SU-DHL-6 (cell line): ENCODE measurements at regions not wholly inside any gene's neighbourhood (a gene's known extent, or its start where the extent isn't known, plus 50 kb on each side); places are given as distances from the start of the nearest gene placed in this dataset.

Experiments used
- H2AFZ ChIP-seq: fragments of 200-600 bp; sonication (generic); 2 replicates; pipeline ENCODE4 v1.6.1; 2014; ENCODE audit warnings: low read depth, mild to moderate bottlenecking, moderate library complexity, mixed read lengths, antibody characterized with exemption, low read length; ENCODE audit not compliant: severe bottlenecking
- H3F3A ChIP-seq: fragments of 200-600 bp; shearing (Covaris generic); 2 replicates; pipeline ENCODE4 v1.6.0; 2016; ENCODE audit warnings: antibody characterized with exemption, mild to moderate bottlenecking; ENCODE audit not compliant: insufficient read depth
- H3K27ac ChIP-seq: fragments of 200-600 bp; sonication (generic); 2 replicates; pipeline ENCODE4 v1.5.1; 2016; ENCODE audit warnings: low read depth, mild to moderate bottlenecking, low read length, moderate library complexity, mixed read lengths
- H3K27me3 ChIP-seq: fragments of 200-600 bp; sonication (generic), shearing (Covaris generic); 2 replicates; pipeline ENCODE4 v1.6.0; 2014; ENCODE audit warnings: mild to moderate bottlenecking, low read length
- H3K36me3 ChIP-seq: fragments of 200-600 bp; sonication (generic); 2 replicates; pipeline ENCODE4 v1.6.1; 2014; ENCODE audit warnings: mild to moderate bottlenecking, low read length, mixed read lengths
- H3K4me2 ChIP-seq: fragments of 300-600, 200-600 bp; shearing (Covaris generic), sonication (generic); 2 replicates; pipeline ENCODE4 v1.6.0; 2014; ENCODE audit warnings: low read length, low read depth, mild to moderate bottlenecking; ENCODE audit not compliant: poor library complexity, severe bottlenecking
- H3K4me3 ChIP-seq: fragments of 200-600 bp; sonication (generic); 2 replicates; pipeline ENCODE4 v1.5.1; 2014; ENCODE audit warnings: antibody characterized with exemption, low read length, mild to moderate bottlenecking, mixed read lengths; ENCODE audit not compliant: insufficient read depth, poor library complexity, severe bottlenecking
- H3K79me2 ChIP-seq: fragments of 200-600 bp; sonication (generic); 2 replicates; pipeline ENCODE4 v1.6.1; 2014; ENCODE audit warnings: mild to moderate bottlenecking, low read length, moderate library complexity; ENCODE audit not compliant: insufficient read depth
- H3K9ac ChIP-seq: fragments of 200-600 bp; sonication (generic); 2 replicates; pipeline ENCODE4 v1.7.0; 2014; ENCODE audit warnings: mild to moderate bottlenecking, low read length
- H3K9me2 ChIP-seq: fragments of 200-600 bp; sonication (generic); replicated peaks from 2 replicates; pipeline ENCODE4 v1.6.1; 2014; ENCODE audit warnings: low read length; ENCODE audit not compliant: insufficient read depth
- H3K9me3 ChIP-seq: fragments of 200-600 bp; sonication (generic); 2 replicates; pipeline ENCODE4 v1.6.1; 2014; ENCODE audit warnings: low read length, mixed read lengths; ENCODE audit not compliant: insufficient read depth
- H4K20me1 ChIP-seq: fragments of 200-600 bp; sonication (generic); 2 replicates; pipeline ENCODE4 v1.6.1; 2014; ENCODE audit warnings: low read depth, mild to moderate bottlenecking, antibody characterized with exemption, low read length, moderate library complexity, mixed read lengths
- CTCF ChIP-seq: fragments of 200-600 bp; sonication (generic); IDR thresholded peaks from one replicate; pipeline ENCODE4 v1.5.1; 2017; ENCODE audit warnings: antibody characterized with exemption, mild to moderate bottlenecking, low read length, moderate library complexity; ENCODE audit not compliant: insufficient read depth, poor library complexity, severe bottlenecking
- EZH2phosphoT487 ChIP-seq: fragments of 200-600 bp; sonication (generic), shearing (Covaris generic); conservative IDR thresholded peaks from 2 replicates; pipeline ENCODE4 v1.6.1; 2018; ENCODE audit warnings: mild to moderate bottlenecking, antibody characterized with exemption, low read length, moderate library complexity, mixed read lengths

DNA sequence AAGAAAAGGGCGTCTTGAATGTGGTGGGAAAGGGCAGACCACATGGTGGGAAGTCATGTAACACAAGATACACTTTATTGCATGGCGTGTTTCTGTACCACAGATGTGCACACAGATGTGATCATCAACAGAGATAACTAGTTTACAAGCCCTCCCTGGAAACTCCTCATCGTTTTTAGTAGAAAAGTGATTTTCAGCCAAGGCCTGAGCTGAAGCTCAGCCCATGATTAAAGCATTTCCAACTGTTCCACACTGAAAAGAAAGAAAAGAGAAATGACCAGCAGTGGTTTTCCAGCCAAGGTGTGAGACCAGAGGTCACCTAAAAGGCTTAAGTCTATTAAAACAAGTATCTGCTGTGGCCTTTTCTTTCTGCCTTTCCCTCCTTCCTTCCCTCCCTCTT is 463.9 kb upstream of the JAG1 start:
- no peaks in the 10 kb centered on the region for H3K36me3 ChIP-seq
- TF ChIP-seq CTCF (no peak), EZH2phosphoT487 (no peak)
- H3K27me3 ChIP-seq = no peaks in the 10 kb centered on the region
- H3K79me2 ChIP-seq = no peaks in the 10 kb centered on the region
- H3K9ac ChIP-seq = no peak overlapping the region
- H4K20me1 ChIP-seq = no peaks in the 10 kb centered on the region
- no peaks in the 10 kb centered on the region for H3K9me3 ChIP-seq
- H3K27ac ChIP-seq = no peak overlapping the region
- H3K9me2 ChIP-seq = no peaks in the 10 kb centered on the region
- H3F3A ChIP-seq = no peaks in the 10 kb centered on the region
- no peak overlapping the region for H3K4me2 ChIP-seq
- H3K4me3 ChIP-seq = no peak overlapping the region
- H2AFZ ChIP-seq = no peak overlapping the region

GRCh38 chr20:11140359-11140758 is 466.6 kb upstream of the JAG1 start:
- H4K20me1 ChIP-seq = no peaks in the 10 kb centered on the region
- H3K27ac ChIP-seq = no peak overlapping the region
- no peaks in the 10 kb centered on the region for H3K79me2 ChIP-seq
- H2AFZ ChIP-seq = no peak overlapping the region
- H3F3A ChIP-seq = no peaks in the 10 kb centered on the region
- H3K9me3 ChIP-seq = no peaks in the 10 kb centered on the region
- H3K4me2 ChIP-seq = no peak overlapping the region
- H3K4me3 ChIP-seq = no peak overlapping the region
- TF ChIP-seq EZH2phosphoT487 (no peak), CTCF (no peak)
- no peaks in the 10 kb centered on the region for H3K9me2 ChIP-seq
- H3K36me3 ChIP-seq = no peaks in the 10 kb centered on the region
- H3K9ac ChIP-seq = no peak overlapping the region
- no peaks in the 10 kb centered on the region for H3K27me3 ChIP-seq

DNA sequence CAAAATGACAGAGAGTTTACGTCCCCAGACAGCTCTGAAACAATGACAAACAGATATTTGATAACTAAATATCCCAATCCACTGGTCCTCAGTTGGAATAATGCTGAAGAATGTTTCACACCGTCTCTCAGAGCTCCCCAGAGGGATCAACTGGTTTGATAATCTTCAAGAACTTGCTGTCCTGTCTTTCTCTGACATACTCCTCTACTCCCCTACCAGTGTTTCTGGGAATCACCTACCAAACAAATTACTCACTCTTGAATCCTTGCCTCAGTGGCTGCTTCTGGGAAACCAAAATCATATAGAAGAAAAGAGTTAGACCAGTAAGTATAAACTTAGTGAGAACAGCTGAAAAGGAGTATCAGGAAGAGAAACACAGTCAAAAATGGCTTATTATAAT is 469.7 kb upstream of the JAG1 start:
- Histone ChIP-seq H3K4me2 (no peak overlapping the region), H3K27me3 (no peaks in the 10 kb centered on the region), H4K20me1 (no peaks in the 10 kb centered on the region), H3K9me3 (no peaks in the 10 kb centered on the region), H2AFZ (no peak overlapping the region), H3K27ac (no peak overlapping the region), H3K79me2 (no peaks in the 10 kb centered on the region), H3K36me3 (no peaks in the 10 kb centered on the region), H3K4me3 (no peak overlapping the region), H3K9ac (no peak overlapping the region), H3F3A (no peaks in the 10 kb centered on the region), H3K9me2 (no peaks in the 10 kb centered on the region)
- TF ChIP-seq CTCF (no peak), EZH2phosphoT487 (no peak)
